ENCODE measurements at regions not wholly inside any gene's neighbourhood (a gene's known extent, or its start where the extent isn't known, plus 50 kb on each side); places are given as distances from the start of the nearest gene placed in this dataset.

DNA sequence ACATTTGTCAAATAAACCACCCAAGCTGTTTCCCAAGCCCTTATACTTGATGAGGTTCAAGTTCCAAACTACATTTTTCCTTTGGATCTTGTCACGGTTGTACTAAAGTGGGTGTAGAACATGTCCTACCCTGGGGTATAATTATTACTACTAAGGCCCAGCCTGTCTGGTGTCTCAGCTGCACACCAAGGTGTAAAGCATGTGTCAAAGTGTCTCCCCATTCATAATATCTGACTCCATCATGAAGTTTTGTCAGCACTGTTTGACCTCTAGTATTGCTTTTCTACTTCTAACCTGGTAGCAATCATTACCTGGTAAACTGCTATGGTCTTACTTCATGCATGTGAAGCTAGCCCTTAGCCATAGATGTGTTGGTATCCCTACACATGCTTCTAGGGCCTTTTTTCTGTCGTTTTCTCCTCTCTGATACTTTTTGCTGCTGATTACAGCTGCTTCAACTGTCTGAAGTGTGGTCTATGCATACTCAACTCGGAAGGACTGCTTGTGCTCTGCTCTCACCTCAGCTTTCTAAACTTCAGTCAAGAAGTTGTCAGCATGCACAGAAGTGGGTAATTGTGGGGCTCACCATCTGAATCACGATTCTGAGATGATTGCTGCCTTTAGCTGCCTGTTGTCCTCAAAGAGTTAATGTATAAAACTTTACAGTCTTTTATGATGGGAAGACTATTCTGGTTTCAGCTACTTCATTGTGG is 445.7 kb upstream of the TRIB2 start:
- H3K27ac ChIP-seq, result no peak overlapping the region
- TF ChIP-seq, protein P1, sequence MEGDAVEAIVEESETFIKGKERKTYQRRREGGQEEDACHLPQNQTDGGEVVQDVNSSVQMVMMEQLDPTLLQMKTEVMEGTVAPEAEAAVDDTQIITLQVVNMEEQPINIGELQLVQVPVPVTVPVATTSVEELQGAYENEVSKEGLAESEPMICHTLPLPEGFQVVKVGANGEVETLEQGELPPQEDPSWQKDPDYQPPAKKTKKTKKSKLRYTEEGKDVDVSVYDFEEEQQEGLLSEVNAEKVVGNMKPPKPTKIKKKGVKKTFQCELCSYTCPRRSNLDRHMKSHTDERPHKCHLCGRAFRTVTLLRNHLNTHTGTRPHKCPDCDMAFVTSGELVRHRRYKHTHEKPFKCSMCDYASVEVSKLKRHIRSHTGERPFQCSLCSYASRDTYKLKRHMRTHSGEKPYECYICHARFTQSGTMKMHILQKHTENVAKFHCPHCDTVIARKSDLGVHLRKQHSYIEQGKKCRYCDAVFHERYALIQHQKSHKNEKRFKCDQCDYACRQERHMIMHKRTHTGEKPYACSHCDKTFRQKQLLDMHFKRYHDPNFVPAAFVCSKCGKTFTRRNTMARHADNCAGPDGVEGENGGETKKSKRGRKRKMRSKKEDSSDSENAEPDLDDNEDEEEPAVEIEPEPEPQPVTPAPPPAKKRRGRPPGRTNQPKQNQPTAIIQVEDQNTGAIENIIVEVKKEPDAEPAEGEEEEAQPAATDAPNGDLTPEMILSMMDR (conservative IDR thresholded peaks at IDR 0.05), result no peak

DNA sequence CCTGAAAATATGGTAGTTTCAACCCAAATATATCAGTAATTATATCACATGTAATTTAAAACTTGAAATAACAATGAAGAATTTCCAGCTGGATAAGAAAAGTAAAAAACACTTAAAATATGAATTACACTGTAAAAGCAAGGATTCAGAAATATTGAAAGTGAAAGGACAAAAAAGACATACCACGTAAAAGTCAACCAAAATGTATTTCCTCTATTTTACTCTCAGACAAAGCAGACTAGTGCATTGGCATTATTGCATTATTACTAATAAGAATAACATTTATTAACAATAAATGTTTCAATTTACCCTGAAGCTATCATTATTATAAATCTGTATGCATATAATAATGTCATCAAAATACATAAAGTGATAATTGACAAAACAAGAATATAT is 445.1 kb upstream of the TRIB2 start:
- TF ChIP-seq, protein P1 (conservative IDR thresholded peaks at IDR 0.05), result no peak

DNA sequence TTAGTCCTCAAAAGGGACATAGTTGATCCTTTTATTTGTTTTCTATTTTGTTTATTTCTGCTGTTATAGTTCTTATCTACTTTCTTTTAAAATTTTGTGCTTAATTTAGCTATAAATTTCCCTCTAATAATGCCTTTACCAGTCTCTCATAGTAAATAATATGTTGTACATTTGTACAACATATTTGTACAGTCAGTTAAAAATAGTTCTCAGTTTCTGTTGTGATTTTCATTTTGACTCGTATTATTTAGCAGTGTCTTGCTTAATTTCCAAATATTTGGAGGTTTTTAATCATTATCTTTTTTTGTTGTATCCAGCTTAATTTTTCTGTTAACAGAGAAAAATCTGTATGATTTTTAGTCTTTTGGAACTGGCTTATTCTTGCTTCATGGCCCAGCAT is 443.6 kb upstream of the TRIB2 start:
- TF ChIP-seq, protein P1 (conservative IDR thresholded peaks at IDR 0.05), result no peak
- no peak overlapping the region for H3K27ac ChIP-seq

More for the DNA sequence above, 445.1 kb upstream of the TRIB2 start:
- no peak overlapping the region for H3K27ac ChIP-seq

DNA sequence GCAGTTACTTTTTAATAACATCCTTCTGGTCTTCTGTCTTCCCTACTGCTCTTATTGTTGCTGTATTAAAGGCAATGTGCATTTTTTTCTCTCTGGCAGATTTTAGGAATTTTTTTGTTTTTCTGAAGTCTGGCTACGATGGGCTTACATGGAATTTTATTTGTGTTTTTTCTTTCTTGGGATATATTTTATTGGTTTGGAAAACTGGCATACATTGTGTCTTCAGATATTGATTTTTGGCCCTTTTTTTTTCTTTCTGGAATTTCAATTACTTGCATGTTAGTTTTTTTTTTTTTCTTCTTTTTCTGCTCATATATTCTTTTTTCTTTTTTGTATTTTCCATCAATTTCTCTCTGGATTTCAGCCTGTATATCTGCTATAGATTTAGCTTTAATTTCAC is 442.1 kb upstream of the TRIB2 start:
- no peak overlapping the region for H3K27ac ChIP-seq

DNA sequence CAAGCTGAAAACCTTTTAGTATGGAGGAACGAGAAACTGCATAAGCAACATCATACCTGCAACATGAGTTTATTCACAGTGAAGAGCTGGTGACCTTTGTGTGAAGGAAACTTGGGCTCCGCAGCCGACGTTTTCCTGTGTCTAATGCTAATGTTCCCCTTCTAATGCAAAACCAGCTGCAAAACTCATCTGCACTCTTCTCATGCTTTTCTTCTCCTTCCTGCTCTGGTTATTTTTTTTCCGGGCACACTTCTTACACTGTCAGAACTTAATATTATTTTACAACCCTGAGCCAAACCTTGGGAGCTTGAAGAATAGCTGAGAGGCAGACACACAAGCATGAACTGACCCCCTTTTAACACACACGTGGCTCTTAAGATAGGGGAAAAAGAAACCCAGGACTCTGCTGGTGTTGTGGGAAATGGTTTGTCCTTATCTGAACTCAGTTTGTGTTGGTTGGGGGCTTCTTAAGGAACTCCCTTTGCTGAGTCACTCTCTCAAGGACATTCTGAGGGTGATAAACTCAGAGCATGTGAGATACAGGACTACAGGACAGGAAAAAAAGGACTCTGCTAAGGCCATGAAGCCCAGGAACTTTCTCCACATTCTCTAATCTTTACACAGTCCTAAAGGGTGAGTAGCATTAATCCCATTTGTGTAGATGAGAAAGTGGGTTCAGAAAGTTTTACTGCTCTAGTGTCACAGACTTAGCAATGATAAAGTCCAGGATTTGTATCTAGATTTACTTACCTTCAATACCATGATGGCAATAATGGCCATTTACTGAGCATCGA is 439.3 kb upstream of the TRIB2 start:
- H3K27ac ChIP-seq, result no peak overlapping the region
- TF ChIP-seq, protein P1 (conservative IDR thresholded peaks at IDR 0.05), result no peak

More for the DNA sequence above, 442.1 kb upstream of the TRIB2 start:
- TF ChIP-seq, protein P1 (conservative IDR thresholded peaks at IDR 0.05), result no peak

DNA sequence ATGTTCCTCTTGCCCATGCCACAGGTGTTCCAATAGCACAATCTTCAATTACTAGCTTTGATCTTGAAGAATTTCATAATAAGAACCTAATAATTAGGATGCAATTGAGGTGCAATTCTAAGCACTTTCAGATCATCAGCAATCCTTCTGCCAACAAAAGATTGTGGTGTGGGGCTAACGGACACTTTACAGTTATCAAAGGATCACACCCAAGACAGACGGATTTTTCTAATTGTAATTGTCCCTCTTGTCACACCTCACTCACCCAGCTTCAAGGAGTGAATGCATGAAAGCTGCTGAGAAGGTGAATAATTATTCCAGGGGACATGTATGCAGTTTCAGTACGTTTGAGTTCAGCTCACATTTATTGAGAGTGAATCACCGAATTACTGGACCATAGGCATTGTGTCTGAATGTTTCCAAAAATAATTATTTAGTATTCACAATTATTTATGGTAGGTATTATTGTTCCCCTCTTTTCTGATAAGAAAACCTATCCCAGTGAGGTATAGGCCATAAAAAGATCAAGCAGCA is 438.5 kb upstream of the TRIB2 start:
- TF ChIP-seq, protein P1 (conservative IDR thresholded peaks at IDR 0.05), result no peak

More for the DNA sequence above, 438.5 kb upstream of the TRIB2 start:
- no peak overlapping the region for H3K27ac ChIP-seq
